ENCODE measurements at regions not wholly inside any gene's neighbourhood (a gene's known extent, or its start where the extent isn't known, plus 50 kb on each side); places are given as distances from the start of the nearest gene placed in this dataset.

GRCh38 chr13:109644069-109644750, 142.2 kb downstream of the IRS2 start:
- DNase-seq: no peak

GRCh38 chr13:109642358-109642757, 144.0 kb downstream of the IRS2 start:
- DNase-seq: no peak

GRCh38 chr13:109636736-109637135, 149.6 kb downstream of the IRS2 start:
- DNase-seq: no peak

- DNase-seq: no peak
These were observed 155.3 kb downstream of the IRS2 start for GRCh38 chr13:109631069-109631468.

GRCh38 chr13:109630271-109630670, 156.1 kb downstream of the IRS2 start:
- DNase-seq: no peak

- DNase-seq: no peak
These were observed 156.6 kb downstream of the IRS2 start for GRCh38 chr13:109629737-109630136.

- DNase-seq: no peak
These were observed 158.1 kb downstream of the IRS2 start for GRCh38 chr13:109628251-109628699.

GRCh38 chr13:109627649-109628048, 158.7 kb downstream of the IRS2 start:
- no peak for DNase-seq

- DNase-seq: no peak
These were observed 159.8 kb downstream of the IRS2 start for GRCh38 chr13:109626386-109627171.

GRCh38 chr13:109625156-109625555, 161.2 kb downstream of the IRS2 start:
- DNase-seq: no peak

- no peak for DNase-seq
These were observed 164.4 kb downstream of the IRS2 start for GRCh38 chr13:109622006-109622405.

GRCh38 chr13:109615721-109616420, 170.5 kb downstream of the IRS2 start:
- no peak for DNase-seq

GRCh38 chr13:109611912-109612691, 174.3 kb downstream of the IRS2 start:
- DNase-seq: no peak

GRCh38 chr13:109610517-109610916, 175.9 kb downstream of the IRS2 start:
- no peak for DNase-seq

- no peak for DNase-seq
These were observed 177.9 kb downstream of the IRS2 start for GRCh38 chr13:109608503-109608902.

GRCh38 chr13:109608059-109608458, 178.3 kb downstream of the IRS2 start:
- no peak for DNase-seq

GRCh38 chr13:109606520-109606919, 179.9 kb downstream of the IRS2 start:
- no peak for DNase-seq

- no peak for DNase-seq
These were observed 180.5 kb downstream of the IRS2 start for GRCh38 chr13:109605846-109606245.

- no peak for DNase-seq
These were observed 181.5 kb downstream of the IRS2 start for GRCh38 chr13:109604894-109605293.

- no peak for DNase-seq
These were observed 184.0 kb downstream of the IRS2 start for GRCh38 chr13:109602356-109602755.

GRCh38 chr13:109599901-109600657, 186.3 kb downstream of the IRS2 start:
- DNase-seq: no peak

GRCh38 chr13:109595471-109595870, 190.9 kb downstream of the IRS2 start:
- DNase-seq: no peak

Data from NCI-H2081 (cell line).